ENCODE measurements at regions not wholly inside any gene's neighbourhood (a gene's known extent, or its start where the extent isn't known, plus 50 kb on each side); places are given as distances from the start of the nearest gene placed in this dataset.
A peak's percentile ranks its signal among the peaks of the same experiment; 100 is the strongest.

DNA sequence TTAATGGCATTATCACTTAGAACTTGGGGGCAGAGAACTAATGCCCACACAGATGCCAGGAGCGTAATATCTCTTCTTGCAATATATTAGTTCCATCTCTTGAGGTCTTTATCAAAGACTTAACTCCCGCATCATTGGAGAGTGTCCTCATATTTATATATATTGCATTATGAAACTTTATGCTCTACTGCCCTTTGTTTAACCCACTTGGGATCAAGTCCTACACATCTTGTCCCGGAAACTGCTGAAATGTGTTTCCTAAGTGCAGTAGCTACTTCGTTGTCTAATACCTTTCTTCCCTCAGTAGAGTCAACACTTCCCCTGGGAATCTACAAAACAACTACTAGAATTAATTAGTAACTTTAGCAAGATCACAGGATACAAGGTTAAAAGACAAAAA lies 1029.2 kb downstream of the OTOL1 start:
- peak in 1 of 2 donors; percentile 36 for DNase-seq (ENCODE audit: low read depth in 2 of 2)
- Histone ChIP-seq H3K4me1 (ENCODE audit: control insufficient read depth, extremely low read depth, insufficient read depth, low read length) (no peaks in the 10 kb centered on the region), H4K20me1 (ENCODE audit: control insufficient read depth, extremely low read depth, insufficient read depth, low read length) (no peaks in the 10 kb centered on the region), H3K27me3 (ENCODE audit: control insufficient read depth, insufficient read depth, low read length) (no peaks in the 10 kb centered on the region), H3K36me3 (ENCODE audit: control insufficient read depth, insufficient read depth, low read length) (no peaks in the 10 kb centered on the region), H3K9ac (ENCODE audit: insufficient read depth, low read length) (no peak overlapping the region), H3K27ac (ENCODE audit: insufficient read depth, low read length) (no peak overlapping the region), H3K4me2 (ENCODE audit: extremely low read depth, insufficient read depth, low read length) (no peak overlapping the region), H3K79me2 (ENCODE audit: control insufficient read depth, insufficient read depth, low read length) (no peaks in the 10 kb centered on the region), H2AFZ (ENCODE audit: low read length) (no peak overlapping the region), H3K9me3 (ENCODE audit: control insufficient read depth, insufficient read depth, low read depth, low read length) (no peaks in the 10 kb centered on the region), H3K4me3 (replicated peaks in 1 of 4; ENCODE audit: control extremely low read depth in 1 of 4, insufficient read depth in 1 of 4, low read depth in 3 of 4, low read length in 4 of 4) (no peak overlapping the region)
- TF ChIP-seq EZH2 (IDR thresholded peaks at IDR 0.05; ENCODE audit: low read length, missing control alignments) = no peak
- TF ChIP-seq, protein P1, sequence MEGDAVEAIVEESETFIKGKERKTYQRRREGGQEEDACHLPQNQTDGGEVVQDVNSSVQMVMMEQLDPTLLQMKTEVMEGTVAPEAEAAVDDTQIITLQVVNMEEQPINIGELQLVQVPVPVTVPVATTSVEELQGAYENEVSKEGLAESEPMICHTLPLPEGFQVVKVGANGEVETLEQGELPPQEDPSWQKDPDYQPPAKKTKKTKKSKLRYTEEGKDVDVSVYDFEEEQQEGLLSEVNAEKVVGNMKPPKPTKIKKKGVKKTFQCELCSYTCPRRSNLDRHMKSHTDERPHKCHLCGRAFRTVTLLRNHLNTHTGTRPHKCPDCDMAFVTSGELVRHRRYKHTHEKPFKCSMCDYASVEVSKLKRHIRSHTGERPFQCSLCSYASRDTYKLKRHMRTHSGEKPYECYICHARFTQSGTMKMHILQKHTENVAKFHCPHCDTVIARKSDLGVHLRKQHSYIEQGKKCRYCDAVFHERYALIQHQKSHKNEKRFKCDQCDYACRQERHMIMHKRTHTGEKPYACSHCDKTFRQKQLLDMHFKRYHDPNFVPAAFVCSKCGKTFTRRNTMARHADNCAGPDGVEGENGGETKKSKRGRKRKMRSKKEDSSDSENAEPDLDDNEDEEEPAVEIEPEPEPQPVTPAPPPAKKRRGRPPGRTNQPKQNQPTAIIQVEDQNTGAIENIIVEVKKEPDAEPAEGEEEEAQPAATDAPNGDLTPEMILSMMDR (conservative IDR thresholded peaks at IDR 0.05 in 1 of 2, IDR thresholded peaks at IDR 0.05 in 1 of 2; ENCODE audit: low read depth in 1 of 2, low read length in 2 of 2) = no peak

DNA sequence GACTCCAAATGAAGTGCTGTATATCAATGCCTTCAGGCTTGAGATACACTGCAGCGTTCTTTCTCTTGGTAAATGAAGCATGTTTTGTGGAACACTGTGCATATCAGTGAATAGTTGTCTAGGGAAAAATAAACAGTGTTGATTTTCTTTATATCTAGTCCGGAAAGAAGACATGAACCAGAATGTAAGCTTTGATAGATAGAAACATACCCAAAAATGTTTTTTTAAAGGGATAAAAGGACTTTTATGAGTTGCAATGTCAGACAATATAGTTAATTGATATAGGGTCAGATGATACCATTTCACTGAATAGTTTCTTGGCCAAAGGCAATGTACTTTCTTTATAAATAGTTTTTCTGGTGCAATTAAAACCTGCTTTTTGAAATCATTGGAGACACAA lies 1037.8 kb downstream of the OTOL1 start:
- no peaks in the 10 kb centered on the region for H3K9me3 ChIP-seq (ENCODE audit: control insufficient read depth, insufficient read depth, low read depth, low read length)
- no peak overlapping the region for H3K4me2 ChIP-seq (ENCODE audit: extremely low read depth, insufficient read depth, low read length)
- H3K4me1 ChIP-seq (ENCODE audit: control insufficient read depth, extremely low read depth, insufficient read depth, low read length) = no peaks in the 10 kb centered on the region
- no peaks in the 10 kb centered on the region for H3K79me2 ChIP-seq (ENCODE audit: control insufficient read depth, insufficient read depth, low read length)
- no peak overlapping the region for H3K9ac ChIP-seq (ENCODE audit: insufficient read depth, low read length)
- H2AFZ ChIP-seq (ENCODE audit: low read length) = no peak overlapping the region
- no peaks in the 10 kb centered on the region for H3K27me3 ChIP-seq (ENCODE audit: control insufficient read depth, insufficient read depth, low read length)
- no peaks in the 10 kb centered on the region for H4K20me1 ChIP-seq (ENCODE audit: control insufficient read depth, extremely low read depth, insufficient read depth, low read length)
- H3K27ac ChIP-seq (ENCODE audit: insufficient read depth, low read length) = no peak overlapping the region
- no peak for DNase-seq (ENCODE audit: low read depth in 2 of 2)
- H3K36me3 ChIP-seq (ENCODE audit: control insufficient read depth, insufficient read depth, low read length) = no peaks in the 10 kb centered on the region
- H3K4me3 ChIP-seq (replicated peaks in 1 of 4; ENCODE audit: control extremely low read depth in 1 of 4, insufficient read depth in 1 of 4, low read depth in 3 of 4, low read length in 4 of 4) = no peak overlapping the region
- TF ChIP-seq EZH2 (IDR thresholded peaks at IDR 0.05; ENCODE audit: low read length, missing control alignments) = no peak
- TF ChIP-seq, protein P1 (conservative IDR thresholded peaks at IDR 0.05 in 1 of 2, IDR thresholded peaks at IDR 0.05 in 1 of 2; ENCODE audit: low read depth in 1 of 2, low read length in 2 of 2) = no peak

DNA sequence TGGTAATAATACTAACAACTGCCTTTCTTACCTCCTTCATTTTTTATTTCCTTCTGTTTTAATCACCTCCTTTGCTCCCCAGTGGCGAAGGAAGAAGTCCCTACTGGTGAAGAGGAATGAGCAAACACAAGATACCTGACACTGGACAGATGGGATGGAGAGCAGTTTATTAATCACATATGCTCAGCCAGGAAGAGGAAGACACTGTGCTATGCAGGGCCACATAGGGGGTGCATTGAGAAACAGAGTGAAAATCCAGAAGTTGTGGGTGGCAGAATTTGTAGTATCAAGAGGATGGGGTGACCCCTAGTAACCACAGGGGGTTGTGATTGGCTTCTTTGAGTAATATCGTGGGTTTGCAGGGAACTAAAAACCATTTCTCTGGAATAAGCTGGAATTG lies 1041.9 kb downstream of the OTOL1 start:
- Histone ChIP-seq H3K36me3 (ENCODE audit: control insufficient read depth, insufficient read depth, low read length) (no peaks in the 10 kb centered on the region), H3K4me1 (ENCODE audit: control insufficient read depth, extremely low read depth, insufficient read depth, low read length) (no peaks in the 10 kb centered on the region), H3K4me2 (ENCODE audit: extremely low read depth, insufficient read depth, low read length) (no peak overlapping the region), H3K79me2 (ENCODE audit: control insufficient read depth, insufficient read depth, low read length) (no peaks in the 10 kb centered on the region), H4K20me1 (ENCODE audit: control insufficient read depth, extremely low read depth, insufficient read depth, low read length) (no peaks in the 10 kb centered on the region), H3K27ac (ENCODE audit: insufficient read depth, low read length) (no peak overlapping the region), H3K27me3 (ENCODE audit: control insufficient read depth, insufficient read depth, low read length) (no peaks in the 10 kb centered on the region), H3K4me3 (replicated peaks in 1 of 4; ENCODE audit: control extremely low read depth in 1 of 4, insufficient read depth in 1 of 4, low read depth in 3 of 4, low read length in 4 of 4) (no peak overlapping the region), H3K9ac (ENCODE audit: insufficient read depth, low read length) (no peak overlapping the region), H2AFZ (ENCODE audit: low read length) (no peak overlapping the region), H3K9me3 (ENCODE audit: control insufficient read depth, insufficient read depth, low read depth, low read length) (no peaks in the 10 kb centered on the region)
- TF ChIP-seq, protein P1 (conservative IDR thresholded peaks at IDR 0.05 in 1 of 2, IDR thresholded peaks at IDR 0.05 in 1 of 2; ENCODE audit: low read depth in 1 of 2, low read length in 2 of 2) = no peak
- no peak for TF ChIP-seq EZH2 (IDR thresholded peaks at IDR 0.05; ENCODE audit: low read length, missing control alignments)
- peak in 1 of 2 donors; percentile 2 for DNase-seq (ENCODE audit: low read depth in 2 of 2)
